ENCODE measurements at regions not wholly inside any gene's neighbourhood (a gene's known extent, or its start where the extent isn't known, plus 50 kb on each side); places are given as distances from the start of the nearest gene placed in this dataset.
"Not testable (repeated sequence)": the region's sequence is repeated elsewhere in the genome, so short reads cannot be mapped to it uniquely, and the experiment has no call there.

- no peaks in the 10 kb centered on the region for H3K36me3 ChIP-seq (ENCODE audit: control insufficient read depth, insufficient read depth, low read length)
- no peak overlapping the region for H3K4me3 ChIP-seq (ENCODE audit: low read length)
- H3K27me3 ChIP-seq (ENCODE audit: control insufficient read depth, insufficient read depth, low read length) = no peaks in the 10 kb centered on the region
- no peak overlapping the region for H3K27ac ChIP-seq (ENCODE audit: low read depth, low read length)
- H3K4me1 ChIP-seq (ENCODE audit: control insufficient read depth, insufficient read depth, low read length) = no peaks in the 10 kb centered on the region
- H3K9ac ChIP-seq (ENCODE audit: low read length) = no peak overlapping the region
These were observed 352.5 kb upstream of the SASH1 start for GRCh38 chr6:147990159-147990558.

GRCh38 chr6:147991961-147992360 lies 350.7 kb upstream of the SASH1 start:
- H3K9ac ChIP-seq (ENCODE audit: low read length) = no peak overlapping the region
- H3K4me1 ChIP-seq (ENCODE audit: control insufficient read depth, insufficient read depth, low read length) = no peaks in the 10 kb centered on the region
- no peak overlapping the region for H3K27ac ChIP-seq (ENCODE audit: low read depth, low read length)
- H3K4me3 ChIP-seq (ENCODE audit: low read length) = no peak overlapping the region
- H3K36me3 ChIP-seq (ENCODE audit: control insufficient read depth, insufficient read depth, low read length) = no peaks in the 10 kb centered on the region
- H3K27me3 ChIP-seq (ENCODE audit: control insufficient read depth, insufficient read depth, low read length) = no peaks in the 10 kb centered on the region

GRCh38 chr6:147999001-147999540 lies 343.6 kb upstream of the SASH1 start:
- Histone ChIP-seq H3K4me1 (ENCODE audit: control insufficient read depth, insufficient read depth, low read length) (no peaks in the 10 kb centered on the region), H3K9ac (ENCODE audit: low read length) (no peak overlapping the region), H3K27me3 (ENCODE audit: control insufficient read depth, insufficient read depth, low read length) (no peaks in the 10 kb centered on the region), H3K4me3 (ENCODE audit: low read length) (no peak overlapping the region), H3K27ac (ENCODE audit: low read depth, low read length) (no peak overlapping the region), H3K36me3 (ENCODE audit: control insufficient read depth, insufficient read depth, low read length) (no peaks in the 10 kb centered on the region)

GRCh38 chr6:148001844-148002642 lies 340.6 kb upstream of the SASH1 start:
- H3K4me3 ChIP-seq (ENCODE audit: low read length) = no peak overlapping the region
- no peak overlapping the region for H3K9ac ChIP-seq (ENCODE audit: low read length)
- no peaks in the 10 kb centered on the region for H3K27me3 ChIP-seq (ENCODE audit: control insufficient read depth, insufficient read depth, low read length)
- no peak overlapping the region for H3K27ac ChIP-seq (ENCODE audit: low read depth, low read length)
- no peaks in the 10 kb centered on the region for H3K4me1 ChIP-seq (ENCODE audit: control insufficient read depth, insufficient read depth, low read length)
- no peaks in the 10 kb centered on the region for H3K36me3 ChIP-seq (ENCODE audit: control insufficient read depth, insufficient read depth, low read length)

GRCh38 chr6:148004651-148005050 lies 338.0 kb upstream of the SASH1 start:
- no peak overlapping the region for H3K27ac ChIP-seq (ENCODE audit: low read depth, low read length)
- no peak overlapping the region for H3K4me3 ChIP-seq (ENCODE audit: low read length)
- H3K36me3 ChIP-seq (ENCODE audit: control insufficient read depth, insufficient read depth, low read length) = no peaks in the 10 kb centered on the region
- H3K27me3 ChIP-seq (ENCODE audit: control insufficient read depth, insufficient read depth, low read length) = no peaks in the 10 kb centered on the region
- no peaks in the 10 kb centered on the region for H3K4me1 ChIP-seq (ENCODE audit: control insufficient read depth, insufficient read depth, low read length)
- no peak overlapping the region for H3K9ac ChIP-seq (ENCODE audit: low read length)

GRCh38 chr6:148005806-148006205 lies 336.8 kb upstream of the SASH1 start:
- no peaks in the 10 kb centered on the region for H3K36me3 ChIP-seq (ENCODE audit: control insufficient read depth, insufficient read depth, low read length)
- H3K4me3 ChIP-seq (ENCODE audit: low read length) = no peak overlapping the region
- no peak overlapping the region for H3K27ac ChIP-seq (ENCODE audit: low read depth, low read length)
- H3K27me3 ChIP-seq (ENCODE audit: control insufficient read depth, insufficient read depth, low read length) = no peaks in the 10 kb centered on the region
- H3K9ac ChIP-seq (ENCODE audit: low read length) = no peak overlapping the region
- H3K4me1 ChIP-seq (ENCODE audit: control insufficient read depth, insufficient read depth, low read length) = no peaks in the 10 kb centered on the region

GRCh38 chr6:148010516-148010915 lies 332.1 kb upstream of the SASH1 start:
- H3K27me3 ChIP-seq (ENCODE audit: control insufficient read depth, insufficient read depth, low read length); H3K27ac ChIP-seq (ENCODE audit: low read depth, low read length); H3K36me3 ChIP-seq (ENCODE audit: control insufficient read depth, insufficient read depth, low read length); H3K4me1 ChIP-seq (ENCODE audit: control insufficient read depth, insufficient read depth, low read length); H3K4me3 ChIP-seq (ENCODE audit: low read length); H3K9ac ChIP-seq (ENCODE audit: low read length): not testable (repeated sequence)

- H3K27me3 ChIP-seq (ENCODE audit: control insufficient read depth, insufficient read depth, low read length) = no peaks in the 10 kb centered on the region
- H3K27ac ChIP-seq (ENCODE audit: low read depth, low read length) = no peak overlapping the region
- no peak overlapping the region for H3K9ac ChIP-seq (ENCODE audit: low read length)
- no peak overlapping the region for H3K4me3 ChIP-seq (ENCODE audit: low read length)
- no peaks in the 10 kb centered on the region for H3K4me1 ChIP-seq (ENCODE audit: control insufficient read depth, insufficient read depth, low read length)
- no peaks in the 10 kb centered on the region for H3K36me3 ChIP-seq (ENCODE audit: control insufficient read depth, insufficient read depth, low read length)
These were observed 326.6 kb upstream of the SASH1 start for GRCh38 chr6:148016013-148016412.

GRCh38 chr6:148021165-148021564 lies 321.5 kb upstream of the SASH1 start:
- Histone ChIP-seq H3K27ac (ENCODE audit: low read depth, low read length) (no peak overlapping the region), H3K9ac (ENCODE audit: low read length) (no peak overlapping the region), H3K4me3 (ENCODE audit: low read length) (no peak overlapping the region), H3K4me1 (ENCODE audit: control insufficient read depth, insufficient read depth, low read length) (no peaks in the 10 kb centered on the region), H3K36me3 (ENCODE audit: control insufficient read depth, insufficient read depth, low read length) (no peaks in the 10 kb centered on the region), H3K27me3 (ENCODE audit: control insufficient read depth, insufficient read depth, low read length) (no peaks in the 10 kb centered on the region)

- Histone ChIP-seq H3K36me3 (ENCODE audit: control insufficient read depth, insufficient read depth, low read length) (no peaks in the 10 kb centered on the region), H3K4me3 (ENCODE audit: low read length) (no peak overlapping the region), H3K27me3 (ENCODE audit: control insufficient read depth, insufficient read depth, low read length) (no peaks in the 10 kb centered on the region), H3K27ac (ENCODE audit: low read depth, low read length) (no peak overlapping the region), H3K4me1 (ENCODE audit: control insufficient read depth, insufficient read depth, low read length) (no peaks in the 10 kb centered on the region), H3K9ac (ENCODE audit: low read length) (no peak overlapping the region)
These were observed 320.9 kb upstream of the SASH1 start for GRCh38 chr6:148021699-148022098.

- H3K4me3 ChIP-seq (ENCODE audit: low read length) = not testable (repeated sequence)
These were observed 320.4 kb upstream of the SASH1 start for GRCh38 chr6:148022279-148022678.

GRCh38 chr6:148027201-148027600 lies 315.4 kb upstream of the SASH1 start:
- H3K27me3 ChIP-seq (ENCODE audit: control insufficient read depth, insufficient read depth, low read length) = no peaks in the 10 kb centered on the region
- no peak overlapping the region for H3K9ac ChIP-seq (ENCODE audit: low read length)
- H3K36me3 ChIP-seq (ENCODE audit: control insufficient read depth, insufficient read depth, low read length) = no peaks in the 10 kb centered on the region
- no peak overlapping the region for H3K4me3 ChIP-seq (ENCODE audit: low read length)
- H3K4me1 ChIP-seq (ENCODE audit: control insufficient read depth, insufficient read depth, low read length) = no peaks in the 10 kb centered on the region
- no peak overlapping the region for H3K27ac ChIP-seq (ENCODE audit: low read depth, low read length)

More at GRCh38 chr6:148022279-148022678, 320.4 kb upstream of the SASH1 start:
- not testable (repeated sequence) for H3K36me3 ChIP-seq (ENCODE audit: control insufficient read depth, insufficient read depth, low read length); H3K9ac ChIP-seq (ENCODE audit: low read length); H3K27me3 ChIP-seq (ENCODE audit: control insufficient read depth, insufficient read depth, low read length); H3K4me1 ChIP-seq (ENCODE audit: control insufficient read depth, insufficient read depth, low read length); H3K27ac ChIP-seq (ENCODE audit: low read depth, low read length)

- no peak overlapping the region for H3K4me3 ChIP-seq (ENCODE audit: low read length)
- H3K36me3 ChIP-seq (ENCODE audit: control insufficient read depth, insufficient read depth, low read length) = no peaks in the 10 kb centered on the region
- H3K4me1 ChIP-seq (ENCODE audit: control insufficient read depth, insufficient read depth, low read length) = no peaks in the 10 kb centered on the region
- H3K27ac ChIP-seq (ENCODE audit: low read depth, low read length) = no peak overlapping the region
- H3K27me3 ChIP-seq (ENCODE audit: control insufficient read depth, insufficient read depth, low read length) = no peaks in the 10 kb centered on the region
- H3K9ac ChIP-seq (ENCODE audit: low read length) = no peak overlapping the region
These were observed 306.7 kb upstream of the SASH1 start for GRCh38 chr6:148035806-148036390.

All from rectal smooth muscle tissue (tissue), 1 donor.